WTC11 (cell line): ENCODE measurements at regions not wholly inside any gene's neighbourhood (a gene's known extent, or its start where the extent isn't known, plus 50 kb on each side); places are given as distances from the start of the nearest gene placed in this dataset.

Source experiments
- ATAC-seq: fragments of 200-7000 bp; cut with Tn5 transposase; 2 replicates; pipeline ENCODE4 v1.10.0; 2021; ENCODE audit warnings: mild to moderate bottlenecking, moderate library complexity
- CTCF ChIA-PET: fragments of 300-600 bp; sonication (Branson Sonifier 250); formaldehyde crosslinking; loops from one replicate; lab custom pipeline; 2021; ENCODE audit warnings: antibody characterized with exemption; lab: Charles Lee
- POLR2A ChIA-PET: fragments of 350-600 bp; sonication (Branson Sonifier 250); formaldehyde crosslinking; loops from one replicate; lab custom pipeline; 2021; ENCODE audit warnings: antibody characterized with exemption; lab: Charles Lee
- DNase-seq: peaks from one replicate; pipeline ENCODE4 v3.0.0; 2021; ENCODE audit warnings: low spot score
- H3K27ac Mint-ChIP-seq: 2 replicates; pipeline ENCODE4 v1.8.0; 2021; ENCODE audit warnings: mixed read lengths
- H3K27me3 Mint-ChIP-seq: 2 replicates; pipeline ENCODE4 v1.8.0; 2021; ENCODE audit warnings: low read depth, mild to moderate bottlenecking, moderate library complexity, mixed read lengths
- H3K36me3 Mint-ChIP-seq: 2 replicates; pipeline ENCODE4 v1.8.0; 2021; ENCODE audit warnings: mixed read lengths
- H3K4me1 Mint-ChIP-seq: 2 replicates; pipeline ENCODE4 v1.8.0; 2022; ENCODE audit warnings: mixed read lengths
- H3K4me3 Mint-ChIP-seq: 2 replicates; pipeline ENCODE4 v1.8.0; 2021; ENCODE audit warnings: mild to moderate bottlenecking, moderate library complexity, mixed read lengths
- H3K9me3 Mint-ChIP-seq: 2 replicates; pipeline ENCODE4 v1.8.0; 2021; ENCODE audit warnings: mixed read lengths
- CDX4 ChIP-seq: fragments of 250-450 bp; sonication (Bioruptor Pico); IDR thresholded peaks from 2 replicates; pipeline ENCODE4 v1.9.0; 2021; ENCODE audit warnings: moderate library complexity, mild to moderate bottlenecking, inconsistent platforms, borderline replicate concordance
- CTCF ChIP-seq: fragments of 200-600 bp; IDR thresholded peaks from 2 replicates; pipeline ENCODE4 v1.8.0; 2022; ENCODE audit warnings: antibody characterized with exemption
- E2F1 ChIP-seq: sonication (generic); formaldehyde crosslinking; IDR thresholded peaks from 2 replicates; pipeline ENCODE4 v1.8.0; 2022; ENCODE audit warnings: mild to moderate bottlenecking, missing genetic modification reagents
- ELF4 ChIP-seq: sonication (generic); formaldehyde crosslinking; IDR thresholded peaks from 2 replicates; pipeline ENCODE4 v1.8.1; 2022; ENCODE audit warnings: low read depth, mild to moderate bottlenecking, moderate library complexity, missing genetic modification reagents
- ESRRA ChIP-seq: sonication (generic); formaldehyde crosslinking; IDR thresholded peaks from 2 replicates; pipeline ENCODE4 v1.8.1; 2022; ENCODE audit warnings: mild to moderate bottlenecking, missing genetic modification reagents, borderline replicate concordance
- HMGXB4 ChIP-seq: sonication (generic); formaldehyde crosslinking; IDR thresholded peaks from 2 replicates; pipeline ENCODE4 v1.8.1; 2023; ENCODE audit warnings: mild to moderate bottlenecking, moderate library complexity, missing genetic modification reagents
- MLX ChIP-seq: sonication (generic); formaldehyde crosslinking; IDR thresholded peaks from 2 replicates; pipeline ENCODE4 v1.8.1; 2023; ENCODE audit warnings: mild to moderate bottlenecking, missing genetic modification reagents, moderate library complexity
- MXD4 ChIP-seq: fragments of 250-450 bp; sonication (Bioruptor Pico); IDR thresholded peaks from 2 replicates; pipeline ENCODE4 v1.8.0; 2021; ENCODE audit warnings: mild to moderate bottlenecking, moderate library complexity, borderline replicate concordance
- MYBL2 ChIP-seq: sonication (generic); formaldehyde crosslinking; IDR thresholded peaks from 2 replicates; pipeline ENCODE4 v1.8.1; 2023; ENCODE audit warnings: mild to moderate bottlenecking, moderate library complexity, missing genetic modification reagents
- NFE2L1 ChIP-seq: sonication (generic); formaldehyde crosslinking; IDR thresholded peaks from 2 replicates; pipeline ENCODE4 v1.8.1; 2023; ENCODE audit warnings: missing genetic modification reagents
- NR3C1 ChIP-seq: sonication (generic); formaldehyde crosslinking; conservative IDR thresholded peaks from 2 replicates; pipeline ENCODE4 v1.8.1; 2023; ENCODE audit warnings: low read depth, mild to moderate bottlenecking, missing genetic modification reagents
- PRRX2 ChIP-seq: fragments of 250-450 bp; sonication (Bioruptor Pico); IDR thresholded peaks from 2 replicates; pipeline ENCODE4 v1.8.0; 2021; ENCODE audit warnings: mild to moderate bottlenecking
- SP1 ChIP-seq: sonication (generic); formaldehyde crosslinking; conservative IDR thresholded peaks from 2 replicates; pipeline ENCODE4 v1.8.1; 2022; ENCODE audit warnings: missing genetic modification reagents
- STAT6 ChIP-seq: sonication (generic); formaldehyde crosslinking; conservative IDR thresholded peaks from 2 replicates; pipeline ENCODE4 v1.8.1; 2023; ENCODE audit warnings: mild to moderate bottlenecking, low read depth, missing genetic modification reagents, moderate library complexity
- TP53 ChIP-seq: sonication (generic); formaldehyde crosslinking; IDR thresholded peaks from 2 replicates; pipeline ENCODE4 v1.8.1; 2023; ENCODE audit warnings: mild to moderate bottlenecking, missing genetic modification reagents
- ZNF219 ChIP-seq: sonication (generic); formaldehyde crosslinking; IDR thresholded peaks from 2 replicates; pipeline ENCODE4 v1.8.0; 2023; ENCODE audit warnings: missing genetic modification reagents, mild to moderate bottlenecking, borderline replicate concordance
- ZNF317 ChIP-seq: sonication (generic); formaldehyde crosslinking; IDR thresholded peaks from 2 replicates; pipeline ENCODE4 v1.8.1; 2023; ENCODE audit warnings: low read depth, mild to moderate bottlenecking, moderate library complexity, missing genetic modification reagents, borderline replicate concordance
- ZNF423 ChIP-seq: fragments of 250-450 bp; sonication (Bioruptor Pico); IDR thresholded peaks from 2 replicates; pipeline ENCODE4 v2.1.2; 2022; ENCODE audit warnings: mild to moderate bottlenecking, moderate library complexity
- ZNF512 ChIP-seq: sonication (generic); formaldehyde crosslinking; IDR thresholded peaks from 2 replicates; pipeline ENCODE4 v1.8.1; 2022; ENCODE audit warnings: missing genetic modification reagents, borderline replicate concordance
- ZNF671 ChIP-seq: fragments of 250-450 bp; sonication (Bioruptor Pico); IDR thresholded peaks from 2 replicates; pipeline ENCODE4 v1.8.0; 2021; ENCODE audit warnings: mild to moderate bottlenecking

- H3K27ac Mint-ChIP-seq, result no peak overlapping the region
Observed at GRCh38 chr9:107154766-107155165, 128.3 kb upstream of the RAD23B start.

More at GRCh38 chr9:107154766-107155165, 128.3 kb upstream of the RAD23B start:
- no peak overlapping the region for H3K4me3 Mint-ChIP-seq
- CTCF ChIA-PET, result interaction anchor here (1.3 kb wide), 1 partner anchor 11 kb away, joined by 3 read pairs; no protein-coding TSS in a partner anchor
- TF ChIP-seq MYBL2, result no peak
- TF ChIP-seq SP1 (CRISPR knock-in tag), result no peak
- TF ChIP-seq STAT6, result no peak
- no peak for TF ChIP-seq PRRX2 (CRISPR knock-in tag)
- TF ChIP-seq ZNF317 (CRISPR knock-in tag), result no peak
- no peak for TF ChIP-seq HMGXB4
- TF ChIP-seq ESRRA (CRISPR knock-in tag), result no peak
- TF ChIP-seq NFE2L1 (CRISPR knock-in tag), result no peak
- no peak for TF ChIP-seq NR3C1
- TF ChIP-seq ELF4, result no peak
- no peak for TF ChIP-seq CTCF
- no peak for TF ChIP-seq ZNF219 (CRISPR knock-in tag)
- TF ChIP-seq ZNF512, result no peak
- TF ChIP-seq ZNF671 (CRISPR knock-in tag), result no peak
- no peak for TF ChIP-seq ZNF423 (CRISPR knock-in tag)
- TF ChIP-seq E2F1 (CRISPR knock-in tag), result no peak
- TF ChIP-seq TP53 (CRISPR knock-in tag), result no peak
- TF ChIP-seq MLX (CRISPR knock-in tag), result no peak
- no peak for TF ChIP-seq CDX4 (CRISPR knock-in tag)
- TF ChIP-seq MXD4, result no peak
- H3K4me1 Mint-ChIP-seq, result peaks cover 9% of the 10 kb centered on the region; the same call in 1 of the 2 replicates
- peaks cover 13% of the 10 kb centered on the region for H3K9me3 Mint-ChIP-seq
- H3K27me3 Mint-ChIP-seq, result no peaks in the 10 kb centered on the region
- no peaks in the 10 kb centered on the region for H3K36me3 Mint-ChIP-seq
- DNase-seq (no peak), ATAC-seq (no peak)
- POLR2A ChIA-PET, result no interaction called here
